K562 (cell line): ENCODE measurements at regions not wholly inside any gene's neighbourhood (a gene's known extent, or its start where the extent isn't known, plus 50 kb on each side); places are given as distances from the start of the nearest gene placed in this dataset.

Experiments
- ATAC-seq: fragments of 200-7000 bp; cut with Tn5 transposase; 3 replicates; pipeline ENCODE4 v1.9.1; 2020; ENCODE audit warnings: moderate library complexity
- BruUV-seq: library from RNA; stranded (reverse); fragments of 400-500 nt; replicated peaks from 2 replicates; lab custom pipeline; 2021; lab: Mats Ljungman, UMichigan
- CTCF ChIA-PET: fragments of 300-600 bp; formaldehyde crosslinking; extraction: SDS; loops from one replicate; lab custom pipeline; 2021; ENCODE audit warnings: low intra/inter-chr PET ratio; lab: Yijun Ruan, JAX
- POLR2A ChIA-PET: fragments of 300-600, 350-650 bp; sonication (Branson Sonifier 250); formaldehyde crosslinking; extraction: SDS; loops from one replicate; lab custom pipeline; 2021; ENCODE audit warnings: antibody characterized with exemption, inconsistent platforms; lab: Yijun Ruan, JAX
- DNase-seq, 4 experiments: peaks; one replicate each; pipeline versions ENCODE4 v3.0.0 to v3.0.0-alpha.2; 2011 to 2018; ENCODE audit warnings: low spot score in 3 of 4, mixed read lengths in 3 of 4; ENCODE audit errors: extremely low read depth in 1 of 4
- FAIRE-seq: peaks from 2 replicates; lab custom pipeline; 2011; peaks lifted over from hg19 to GRCh38; lab: Jason Lieb, UNC
- H2AFZ ChIP-seq: 2 replicates; pipeline ENCODE4 v1.6.0; 2011; ENCODE audit warnings: low read depth, low read length, control low read depth, inconsistent platforms
- H3K27ac ChIP-seq: fragments of 200-600 bp; 3 replicates; pipeline ENCODE4 v1.8.0; 2011; ENCODE audit warnings: low read depth, mild to moderate bottlenecking, control low read depth, inconsistent platforms, low read length, moderate library complexity, mixed read lengths; ENCODE audit errors: extremely low read depth
- H3K27me3 ChIP-seq, 2 experiments: fragments of 300-600 bp in 1 of 2; 2 replicates in 1 of 2; 3 replicates in 1 of 2; pipeline versions ENCODE4 v1.6.0 to v1.8.0; 2011; ENCODE audit warnings: inconsistent platforms in 2 of 2, low read length in 2 of 2, mild to moderate bottlenecking in 1 of 2, mixed read lengths in 1 of 2, moderate library complexity in 1 of 2; ENCODE audit not compliant: control insufficient read depth in 2 of 2, insufficient read depth in 2 of 2
- H3K36me3 ChIP-seq: fragments of 300-600 bp; 3 replicates; pipeline ENCODE4 v1.8.0; 2011; ENCODE audit warnings: mild to moderate bottlenecking, low read length, inconsistent platforms; ENCODE audit not compliant: control insufficient read depth, insufficient read depth
- H3K4me1 ChIP-seq, 2 experiments: fragments of 200-600 bp in 1 of 2; replicated peaks in 1 of 2; 2 replicates in 1 of 2; 3 replicates in 1 of 2; pipeline versions ENCODE4 v1.5.1 to v1.8.0; 2011; ENCODE audit warnings: inconsistent platforms in 2 of 2, low read length in 2 of 2, mild to moderate bottlenecking in 1 of 2, mixed read lengths in 1 of 2, moderate library complexity in 1 of 2; ENCODE audit not compliant: control insufficient read depth in 2 of 2, insufficient read depth in 2 of 2
- H3K4me2 ChIP-seq: 2 replicates; pipeline ENCODE4 v1.6.1; 2011; ENCODE audit warnings: low read length, control low read depth, inconsistent platforms, mixed read lengths; ENCODE audit not compliant: insufficient read depth
- H3K4me3 ChIP-seq: fragments of 200-600 bp; sonication (generic), shearing (Covaris generic); 2 replicates; pipeline ENCODE4 v1.5.1; 2016; ENCODE audit warnings: control low read depth, inconsistent platforms
- H3K79me2 ChIP-seq: fragments of 200-600 bp; 3 replicates; pipeline ENCODE4 v1.8.0; 2011; ENCODE audit warnings: low read length, inconsistent platforms; ENCODE audit not compliant: control insufficient read depth, insufficient read depth
- H3K9ac ChIP-seq, 2 experiments: 2 replicates each; pipeline versions ENCODE4 v1.6.0 to v1.6.1; 2011; ENCODE audit warnings: low read depth in 2 of 2, low read length in 2 of 2, control low read depth in 1 of 2, inconsistent platforms in 1 of 2, mild to moderate bottlenecking in 1 of 2, mixed read lengths in 1 of 2; ENCODE audit not compliant: insufficient read depth in 1 of 2
- H3K9me1 ChIP-seq: one replicate; pipeline ENCODE4 v1.6.0; 2011; ENCODE audit warnings: inconsistent platforms, mild to moderate bottlenecking, low read length, moderate library complexity; ENCODE audit not compliant: control insufficient read depth, insufficient read depth
- H3K9me3 ChIP-seq: replicated peaks from 2 replicates; pipeline ENCODE4 v1.5.1; 2011; ENCODE audit warnings: low read depth, low read length, inconsistent platforms; ENCODE audit not compliant: control insufficient read depth, insufficient read depth
- H4K20me1 ChIP-seq: replicated peaks from 2 replicates; pipeline ENCODE4 v1.6.1; 2011; ENCODE audit warnings: low read length, inconsistent platforms, mixed read lengths; ENCODE audit not compliant: control insufficient read depth, insufficient read depth
- SFPQ ChIP-seq: fragments of 200-400 bp; formaldehyde crosslinking; IDR thresholded peaks from 2 replicates; pipeline ENCODE4 v1.6.1; 2017; ENCODE audit warnings: mild to moderate bottlenecking, low read depth, low read length, moderate library complexity
- SMARCA5 ChIP-seq: fragments of 450-650 bp; IDR thresholded peaks from 2 replicates; pipeline ENCODE4 v1.6.1; 2016
- TOE1 ChIP-seq, 2 experiments: fragments of 450-650 bp in 1 of 2; sonication (generic) in 1 of 2; formaldehyde crosslinking in 1 of 2; IDR thresholded peaks; 2 replicates each; pipeline versions ENCODE4 v1.7.1 to v1.8.0; 2016 to 2022; ENCODE audit warnings: borderline replicate concordance in 2 of 2, mild to moderate bottlenecking in 2 of 2, antibody characterized with exemption in 1 of 2, inconsistent platforms in 1 of 2, low read depth in 1 of 2, missing genetic modification reagents in 1 of 2, moderate library complexity in 1 of 2
- TRIM24 ChIP-seq, 2 experiments: fragments of 450-650 bp; IDR thresholded peaks; 2 replicates each; pipeline ENCODE4 v1.6.1; 2016
- ZFP30 ChIP-seq: fragments of 250-450 bp; sonication (Bioruptor Pico); IDR thresholded peaks from 2 replicates; pipeline ENCODE4 v1.8.0; 2022; ENCODE audit warnings: moderate library complexity, mild to moderate bottlenecking, inconsistent platforms, borderline replicate concordance
- ZNF277 ChIP-seq: fragments of 250-450 bp; sonication (Bioruptor Pico); IDR thresholded peaks from 2 replicates; pipeline ENCODE4 v1.8.0; 2022; ENCODE audit warnings: inconsistent platforms, mild to moderate bottlenecking, moderate library complexity, borderline replicate concordance
- WGBS: fragments of 100-300 bp; shearing (Covaris generic); methylation state at CpG from one replicate; pipeline ENCODE4 v1.1.6; 2016; ENCODE audit warnings: low coverage, mixed read lengths; ENCODE audit not compliant: insufficient coverage; ENCODE audit errors: missing lambda C conversion rate; 5-methylcytosine and 5-hydroxymethylcytosine counted together
- in situ Hi-C: fragments of 300-500 bp; cut with MboI; formaldehyde crosslinking; loops from 4 replicates; pipeline ENCODE4 v1.15.0; 2018; ENCODE audit warnings: inconsistent platforms, mixed read lengths
- intact Hi-C: fragments of 100-400 bp; cut with micrococcal nuclease; formaldehyde crosslinking; loops from 2 replicates; pipeline ENCODE4 v1.14.2; 2022

GRCh38 chr3:167909952-167910351 is 174.4 kb downstream of the SERPINI1 start:
- DNase-seq (no peak), ATAC-seq (no peak)
- Histone ChIP-seq H3K79me2 (no peaks in the 10 kb centered on the region), H3K4me2 (no peak overlapping the region)
- in situ Hi-C loops, result no loop called here
- POLR2A ChIA-PET, result interaction anchor here (0.6 kb wide), 1 partner anchor 324 kb away, joined by 3 read pairs; no protein-coding TSS in a partner anchor
- no peak for TF ChIP-seq TOE1 (IDR thresholded peaks at IDR 0.05; ENCODE audit: borderline replicate concordance)
- TF ChIP-seq TOE1 (CRISPR knock-in tag; IDR thresholded peaks at IDR 0.05; ENCODE audit: borderline replicate concordance, low read depth), result no peak
- no peak for TF ChIP-seq TRIM24 (IDR thresholded peaks at IDR 0.05)
- TF ChIP-seq SFPQ, result no peak
- TF ChIP-seq ZNF277, result no peak
- TF ChIP-seq ZFP30, result no peak
- TF ChIP-seq SMARCA5, result no peak
- TF ChIP-seq, all 486 proteins: peak for 0
- H3K9me3 ChIP-seq, result no peaks in the 10 kb centered on the region
- H3K27ac ChIP-seq, result no peak overlapping the region
- H4K20me1 ChIP-seq, result no peaks in the 10 kb centered on the region
- intact Hi-C loops, result no loop called here
- no peaks in the 10 kb centered on the region for H3K4me1 ChIP-seq
- H3K4me3 ChIP-seq, result no peak overlapping the region
- no peaks in the 10 kb centered on the region for H3K36me3 ChIP-seq
- no peak overlapping the region for H3K9ac ChIP-seq
- H3K9me1 ChIP-seq, result no peaks in the 10 kb centered on the region
- 3% methylated on average over 6 of the region's 6 CpGs for WGBS
- H3K27me3 ChIP-seq, result no peaks in the 10 kb centered on the region
- no peak overlapping the region for H2AFZ ChIP-seq
- CTCF ChIA-PET, result no interaction called here
- FAIRE-seq, result no peak
- BruUV-seq, result no TSS peak
